ENCODE measurements at regions not wholly inside any gene's neighbourhood (a gene's known extent, or its start where the extent isn't known, plus 50 kb on each side); places are given as distances from the start of the nearest gene placed in this dataset.

- H3K9ac ChIP-seq (ENCODE audit: insufficient read depth, low read length), result no peak overlapping the region
Observed at GRCh38 chr5:27144456-27144855, 106.1 kb upstream of the CDH9 start.

GRCh38 chr5:27140831-27141230 lies 102.4 kb upstream of the CDH9 start:
- Histone ChIP-seq H3K9me3 (ENCODE audit: control insufficient read depth, insufficient read depth, low read depth, low read length) (no peaks in the 10 kb centered on the region), H3K4me3 (replicated peaks in 1 of 4; ENCODE audit: control extremely low read depth in 1 of 4, insufficient read depth in 1 of 4, low read depth in 3 of 4, low read length in 4 of 4) (no peak overlapping the region), H2AFZ (ENCODE audit: low read length) (no peak overlapping the region), H3K36me3 (ENCODE audit: control insufficient read depth, insufficient read depth, low read length) (no peaks in the 10 kb centered on the region), H3K79me2 (ENCODE audit: control insufficient read depth, insufficient read depth, low read length) (no peaks in the 10 kb centered on the region), H3K27ac (ENCODE audit: insufficient read depth, low read length) (no peak overlapping the region), H3K27me3 (ENCODE audit: control insufficient read depth, insufficient read depth, low read length) (no peaks in the 10 kb centered on the region), H3K9ac (ENCODE audit: insufficient read depth, low read length) (no peak overlapping the region), H4K20me1 (ENCODE audit: control insufficient read depth, extremely low read depth, insufficient read depth, low read length) (no peaks in the 10 kb centered on the region), H3K4me2 (ENCODE audit: extremely low read depth, insufficient read depth, low read length) (no peak overlapping the region), H3K4me1 (ENCODE audit: control insufficient read depth, extremely low read depth, insufficient read depth, low read length) (no peaks in the 10 kb centered on the region)
- no peak for TF ChIP-seq CTCF (conservative IDR thresholded peaks at IDR 0.05 in 1 of 2, IDR thresholded peaks at IDR 0.05 in 1 of 2; ENCODE audit: low read depth in 1 of 2, low read length in 2 of 2)
- no peak for TF ChIP-seq EZH2 (IDR thresholded peaks at IDR 0.05; ENCODE audit: low read length, missing control alignments)
- peak in 1 of 2 donors; percentile 51 for DNase-seq (ENCODE audit: low read depth in 2 of 2)

More at GRCh38 chr5:27144456-27144855, 106.1 kb upstream of the CDH9 start:
- Histone ChIP-seq H3K4me3 (replicated peaks in 1 of 4; ENCODE audit: control extremely low read depth in 1 of 4, insufficient read depth in 1 of 4, low read depth in 3 of 4, low read length in 4 of 4) (no peak overlapping the region), H3K79me2 (ENCODE audit: control insufficient read depth, insufficient read depth, low read length) (no peaks in the 10 kb centered on the region), H3K9me3 (ENCODE audit: control insufficient read depth, insufficient read depth, low read depth, low read length) (no peaks in the 10 kb centered on the region), H3K27me3 (ENCODE audit: control insufficient read depth, insufficient read depth, low read length) (no peaks in the 10 kb centered on the region), H2AFZ (ENCODE audit: low read length) (no peak overlapping the region), H3K36me3 (ENCODE audit: control insufficient read depth, insufficient read depth, low read length) (no peaks in the 10 kb centered on the region), H4K20me1 (ENCODE audit: control insufficient read depth, extremely low read depth, insufficient read depth, low read length) (no peaks in the 10 kb centered on the region), H3K4me2 (ENCODE audit: extremely low read depth, insufficient read depth, low read length) (no peak overlapping the region), H3K27ac (ENCODE audit: insufficient read depth, low read length) (no peak overlapping the region), H3K4me1 (ENCODE audit: control insufficient read depth, extremely low read depth, insufficient read depth, low read length) (no peaks in the 10 kb centered on the region)
- no peak for DNase-seq (ENCODE audit: low read depth in 2 of 2)
- no peak for TF ChIP-seq EZH2 (IDR thresholded peaks at IDR 0.05; ENCODE audit: low read length, missing control alignments)
- no peak for TF ChIP-seq CTCF (conservative IDR thresholded peaks at IDR 0.05 in 1 of 2, IDR thresholded peaks at IDR 0.05 in 1 of 2; ENCODE audit: low read depth in 1 of 2, low read length in 2 of 2)

GRCh38 chr5:27130587-27130986 lies 92.2 kb upstream of the CDH9 start:
- no peak overlapping the region for H3K4me2 ChIP-seq (ENCODE audit: extremely low read depth, insufficient read depth, low read length)
- no peak overlapping the region for H3K9ac ChIP-seq (ENCODE audit: insufficient read depth, low read length)
- peak; percentile 9 to 70 for DNase-seq (ENCODE audit: low read depth in 2 of 2)
- no peak overlapping the region for H3K4me3 ChIP-seq (replicated peaks in 1 of 4; ENCODE audit: control extremely low read depth in 1 of 4, insufficient read depth in 1 of 4, low read depth in 3 of 4, low read length in 4 of 4)
- TF ChIP-seq EZH2 (IDR thresholded peaks at IDR 0.05; ENCODE audit: low read length, missing control alignments), result no peak
- no peak for TF ChIP-seq CTCF (conservative IDR thresholded peaks at IDR 0.05 in 1 of 2, IDR thresholded peaks at IDR 0.05 in 1 of 2; ENCODE audit: low read depth in 1 of 2, low read length in 2 of 2)
- H3K9me3 ChIP-seq (ENCODE audit: control insufficient read depth, insufficient read depth, low read depth, low read length), result no peaks in the 10 kb centered on the region
- H3K4me1 ChIP-seq (ENCODE audit: control insufficient read depth, extremely low read depth, insufficient read depth, low read length), result no peaks in the 10 kb centered on the region
- no peaks in the 10 kb centered on the region for H3K27me3 ChIP-seq (ENCODE audit: control insufficient read depth, insufficient read depth, low read length)
- H3K36me3 ChIP-seq (ENCODE audit: control insufficient read depth, insufficient read depth, low read length), result no peaks in the 10 kb centered on the region
- no peaks in the 10 kb centered on the region for H4K20me1 ChIP-seq (ENCODE audit: control insufficient read depth, extremely low read depth, insufficient read depth, low read length)
- no peak overlapping the region for H2AFZ ChIP-seq (ENCODE audit: low read length)
- H3K79me2 ChIP-seq (ENCODE audit: control insufficient read depth, insufficient read depth, low read length), result no peaks in the 10 kb centered on the region
- no peak overlapping the region for H3K27ac ChIP-seq (ENCODE audit: insufficient read depth, low read length)

Data from fibroblast of lung (primary cell).